Adrenal gland (tissue), 5 donors: ENCODE measurements at regions not wholly inside any gene's neighbourhood (a gene's known extent, or its start where the extent isn't known, plus 50 kb on each side); places are given as distances from the start of the nearest gene placed in this dataset.

ENCODE experiments used
- CTCF ChIP-seq, 6 experiments: fragments of 450-650 bp in 4 of 6; fragments of 200-600 bp in 2 of 6; sonication (generic) in 1 of 6; IDR thresholded peaks; 1 replicate in 5 of 6; 2 replicates in 1 of 6; pipeline versions ENCODE4 v1.5.1 to v1.8.0; 2016 to 2021; ENCODE audit warnings: antibody characterized with exemption in 6 of 6, mild to moderate bottlenecking in 2 of 6, moderate library complexity in 1 of 6
- POLR2A ChIP-seq, 2 donors: fragments of 450-650 bp; IDR thresholded peaks; one replicate each; pipeline ENCODE4 v1.6.1; 2017; ENCODE audit warnings: antibody characterized with exemption in 2 of 2, mild to moderate bottlenecking in 2 of 2, moderate library complexity in 1 of 2
- donor health status: DM: no; HTN: no; CAD: no.

DNA sequence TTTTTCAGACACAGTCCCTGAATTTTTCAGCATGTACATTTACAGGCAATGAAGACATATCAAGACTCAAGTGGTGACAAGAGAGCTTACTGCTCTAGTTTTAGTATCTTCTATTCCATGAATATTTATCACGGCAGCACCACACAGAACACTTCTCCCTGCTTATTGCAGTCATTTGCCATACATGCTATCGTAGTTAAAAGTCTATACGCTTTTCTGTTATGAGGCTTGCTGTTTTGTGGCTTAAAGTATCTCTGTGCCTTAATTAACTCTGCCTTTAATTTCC lies 65.4 kb upstream of the GK2 start:
- TF ChIP-seq CTCF (IDR thresholded peaks at IDR 0.05) = no peak
- no peak for TF ChIP-seq POLR2A (IDR thresholded peaks at IDR 0.05)
